ENCODE measurements at regions not wholly inside any gene's neighbourhood (a gene's known extent, or its start where the extent isn't known, plus 50 kb on each side); places are given as distances from the start of the nearest gene placed in this dataset.

- no peak for TF ChIP-seq CTCF (IDR thresholded peaks at IDR 0.05; ENCODE audit: insufficient read depth, low read length, poor library complexity, severe bottlenecking)
- no peaks in the 10 kb centered on the region for H3K36me3 ChIP-seq (ENCODE audit: control insufficient read depth, insufficient read depth, low read length)
- no peak for DNase-seq (ENCODE audit: low read depth)
- no peak overlapping the region for H3K4me3 ChIP-seq (ENCODE audit: low read depth, low read length)
- H3K27me3 ChIP-seq (ENCODE audit: control insufficient read depth, insufficient read depth, low read length), result no peaks in the 10 kb centered on the region
Observed at GRCh38 chr18:41449612-41450011, 505.4 kb upstream of the PIK3C3 start.

GRCh38 chr18:41444943-41445342 is 510.1 kb upstream of the PIK3C3 start:
- DNase-seq (ENCODE audit: low read depth), result no peak
- no peaks in the 10 kb centered on the region for H3K36me3 ChIP-seq (ENCODE audit: control insufficient read depth, insufficient read depth, low read length)
- TF ChIP-seq CTCF (IDR thresholded peaks at IDR 0.05; ENCODE audit: insufficient read depth, low read length, poor library complexity, severe bottlenecking), result no peak
- no peak overlapping the region for H3K4me3 ChIP-seq (ENCODE audit: low read depth, low read length)
- H3K27me3 ChIP-seq (ENCODE audit: control insufficient read depth, insufficient read depth, low read length), result no peaks in the 10 kb centered on the region

GRCh38 chr18:41436772-41437171 is 518.3 kb upstream of the PIK3C3 start:
- Histone ChIP-seq H3K27me3 (ENCODE audit: control insufficient read depth, insufficient read depth, low read length) (no peaks in the 10 kb centered on the region), H3K4me3 (ENCODE audit: low read depth, low read length) (no peak overlapping the region), H3K36me3 (ENCODE audit: control insufficient read depth, insufficient read depth, low read length) (no peaks in the 10 kb centered on the region)
- no peak for DNase-seq (ENCODE audit: low read depth)
- no peak for TF ChIP-seq CTCF (IDR thresholded peaks at IDR 0.05; ENCODE audit: insufficient read depth, low read length, poor library complexity, severe bottlenecking)

GRCh38 chr18:41418598-41418997 is 536.4 kb upstream of the PIK3C3 start:
- Histone ChIP-seq H3K27me3 (ENCODE audit: control insufficient read depth, insufficient read depth, low read length) (no peaks in the 10 kb centered on the region), H3K36me3 (ENCODE audit: control insufficient read depth, insufficient read depth, low read length) (no peaks in the 10 kb centered on the region), H3K4me3 (ENCODE audit: low read depth, low read length) (no peak overlapping the region)
- no peak for TF ChIP-seq CTCF (IDR thresholded peaks at IDR 0.05; ENCODE audit: insufficient read depth, low read length, poor library complexity, severe bottlenecking)
- DNase-seq (ENCODE audit: low read depth), result no peak

- no peaks in the 10 kb centered on the region for H3K27me3 ChIP-seq (ENCODE audit: control insufficient read depth, insufficient read depth, low read length)
- H3K36me3 ChIP-seq (ENCODE audit: control insufficient read depth, insufficient read depth, low read length), result no peaks in the 10 kb centered on the region
- no peak for DNase-seq (ENCODE audit: low read depth)
- no peak overlapping the region for H3K4me3 ChIP-seq (ENCODE audit: low read depth, low read length)
- no peak for TF ChIP-seq CTCF (IDR thresholded peaks at IDR 0.05; ENCODE audit: insufficient read depth, low read length, poor library complexity, severe bottlenecking)
Observed at GRCh38 chr18:41416044-41416443, 539.0 kb upstream of the PIK3C3 start.

- Histone ChIP-seq H3K36me3 (ENCODE audit: control insufficient read depth, insufficient read depth, low read length) (no peaks in the 10 kb centered on the region), H3K27me3 (ENCODE audit: control insufficient read depth, insufficient read depth, low read length) (no peaks in the 10 kb centered on the region), H3K4me3 (ENCODE audit: low read depth, low read length) (no peak overlapping the region)
- no peak for TF ChIP-seq CTCF (IDR thresholded peaks at IDR 0.05; ENCODE audit: insufficient read depth, low read length, poor library complexity, severe bottlenecking)
- DNase-seq (ENCODE audit: low read depth), result no peak
Observed at GRCh38 chr18:41410006-41410405, 545.0 kb upstream of the PIK3C3 start.

All from kidney epithelial cell (primary cell).